Immature natural killer cell (primary cell): ENCODE measurements at regions not wholly inside any gene's neighbourhood (a gene's known extent, or its start where the extent isn't known, plus 50 kb on each side); places are given as distances from the start of the nearest gene placed in this dataset.
"Not testable (repeated sequence)": the region's sequence is repeated elsewhere in the genome, so short reads cannot be mapped to it uniquely, and the experiment has no call there.

Experiments used
- DNase-seq, 3 donors: peaks; one replicate each; pipeline ENCODE4 v3.0.0; 2022; ENCODE audit warnings: mixed read lengths in 1 of 3
- H3K27ac Mint-ChIP-seq, 6 donors: one replicate each; pipeline ENCODE4 v1.8.0; 2020; ENCODE audit warnings: mixed read lengths in 6 of 6, mild to moderate bottlenecking in 5 of 6, inconsistent platforms in 4 of 6, moderate library complexity in 3 of 6
- H3K27me3 Mint-ChIP-seq, 3 donors: one replicate each; pipeline ENCODE4 v1.8.0; 2020 to 2021; ENCODE audit warnings: low read depth in 3 of 3, mild to moderate bottlenecking in 3 of 3, mixed read lengths in 3 of 3, moderate library complexity in 3 of 3, inconsistent platforms in 1 of 3
- H3K36me3 Mint-ChIP-seq, 3 donors: one replicate each; pipeline ENCODE4 v1.8.0; 2020; ENCODE audit warnings: mixed read lengths in 3 of 3, inconsistent platforms in 2 of 3, mild to moderate bottlenecking in 2 of 3
- H3K4me1 Mint-ChIP-seq, 2 donors: one replicate each; pipeline ENCODE4 v1.8.0; 2020; ENCODE audit warnings: inconsistent platforms in 2 of 2, mild to moderate bottlenecking in 2 of 2, mixed read lengths in 2 of 2, moderate library complexity in 1 of 2
- H3K4me3 Mint-ChIP-seq, 5 donors: one replicate each; pipeline ENCODE4 v1.8.0; 2020; ENCODE audit warnings: mild to moderate bottlenecking in 5 of 5, mixed read lengths in 5 of 5, inconsistent platforms in 3 of 5, moderate library complexity in 3 of 5
- H3K9me3 Mint-ChIP-seq, 6 donors: one replicate each; pipeline ENCODE4 v1.8.0; 2020; ENCODE audit warnings: mild to moderate bottlenecking in 6 of 6, mixed read lengths in 6 of 6, inconsistent platforms in 4 of 6, moderate library complexity in 3 of 6

GRCh38 chr2:219851169-219851568, 223.7 kb downstream of the SLC4A3 start:
- no peak for DNase-seq
- Mint-ChIP-seq H3K9me3 (peaks cover 0 to 1% (median 0%) of the 10 kb centered on the region in 6 donors), H3K27ac (no peak overlapping the region), H3K36me3 (no peaks in the 10 kb centered on the region), H3K27me3 (peaks cover 0 to 12% (median 3%) of the 10 kb centered on the region in 3 donors), H3K4me1 (no peaks in the 10 kb centered on the region), H3K4me3 (no peak overlapping the region)

- H3K36me3 Mint-ChIP-seq: no peaks in the 10 kb centered on the region
- H3K4me1 Mint-ChIP-seq: no peaks in the 10 kb centered on the region
- DNase-seq: no peak
- H3K4me3 Mint-ChIP-seq: no peak overlapping the region
- peaks cover 0 to 1% (median 0%) of the 10 kb centered on the region in 6 donors for H3K9me3 Mint-ChIP-seq
- no peak overlapping the region for H3K27ac Mint-ChIP-seq
- H3K27me3 Mint-ChIP-seq: peaks cover 0 to 16% (median 5%) of the 10 kb centered on the region in 3 donors
Measured at GRCh38 chr2:219851801-219852481, 224.5 kb downstream of the SLC4A3 start.

- DNase-seq: no peak
- Mint-ChIP-seq H3K27me3 (peaks cover 0 to 13% (median 5%) of the 10 kb centered on the region in 3 donors), H3K9me3 (peaks cover 0 to 1% (median 0%) of the 10 kb centered on the region in 6 donors), H3K4me1 (no peaks in the 10 kb centered on the region), H3K4me3 (no peak overlapping the region), H3K36me3 (no peaks in the 10 kb centered on the region), H3K27ac (no peak overlapping the region)
Measured at GRCh38 chr2:219852626-219853025, 225.2 kb downstream of the SLC4A3 start.

GRCh38 chr2:219856602-219857001, 229.2 kb downstream of the SLC4A3 start:
- H3K4me1 Mint-ChIP-seq: no peaks in the 10 kb centered on the region
- peaks cover 0 to 11% (median 6%) of the 10 kb centered on the region in 3 donors for H3K27me3 Mint-ChIP-seq
- H3K9me3 Mint-ChIP-seq: no peaks in the 10 kb centered on the region
- no peak overlapping the region for H3K4me3 Mint-ChIP-seq
- H3K36me3 Mint-ChIP-seq: no peaks in the 10 kb centered on the region
- no peak overlapping the region for H3K27ac Mint-ChIP-seq
- DNase-seq: no peak

DNA sequence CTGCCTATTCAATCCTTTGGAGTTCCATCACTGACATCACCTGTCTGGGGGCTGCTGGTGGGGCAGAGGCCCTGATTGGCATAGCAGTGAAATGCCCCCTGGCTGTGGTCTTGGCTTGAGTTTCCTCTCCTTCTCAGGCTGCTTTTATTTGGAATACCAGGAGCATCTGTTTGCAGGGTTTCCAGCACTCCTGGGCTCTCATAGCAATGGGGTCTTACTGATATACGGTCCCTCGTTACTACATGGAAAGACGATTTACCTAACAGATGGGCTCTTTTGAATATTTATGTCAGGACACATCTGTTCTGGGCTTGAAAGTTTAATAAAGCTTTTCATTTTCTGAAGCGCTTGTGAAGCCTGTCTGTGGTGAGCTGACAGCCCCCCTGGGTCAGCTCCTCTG, 230.3 kb downstream of the SLC4A3 start:
- Mint-ChIP-seq H3K4me3 (no peak overlapping the region), H3K4me1 (no peaks in the 10 kb centered on the region), H3K9me3 (no peaks in the 10 kb centered on the region), H3K27ac (no peak overlapping the region), H3K36me3 (no peaks in the 10 kb centered on the region), H3K27me3 (peaks cover 0 to 10% (median 3%) of the 10 kb centered on the region in 3 donors)
- DNase-seq: no peak

- Mint-ChIP-seq H3K4me1 (no peaks in the 10 kb centered on the region), H3K27ac (no peak overlapping the region), H3K9me3 (peaks cover 0 to 5% (median 0%) of the 10 kb centered on the region in 6 donors), H3K4me3 (no peak overlapping the region), H3K36me3 (no peaks in the 10 kb centered on the region), H3K27me3 (peaks cover 0 to 6% (median 5%) of the 10 kb centered on the region in 3 donors)
- no peak for DNase-seq
Measured at GRCh38 chr2:219861307-219861706, 233.9 kb downstream of the SLC4A3 start.

- H3K36me3 Mint-ChIP-seq: no peaks in the 10 kb centered on the region
- no peak overlapping the region for H3K27ac Mint-ChIP-seq
- H3K4me1 Mint-ChIP-seq: no peaks in the 10 kb centered on the region
- no peak overlapping the region for H3K4me3 Mint-ChIP-seq
- peaks cover 0 to 5% (median 3%) of the 10 kb centered on the region in 3 donors for H3K27me3 Mint-ChIP-seq
- DNase-seq: no peak
- H3K9me3 Mint-ChIP-seq: peaks cover 0 to 8% (median 0%) of the 10 kb centered on the region in 6 donors
Measured at GRCh38 chr2:219864154-219864553, 236.7 kb downstream of the SLC4A3 start.

DNA sequence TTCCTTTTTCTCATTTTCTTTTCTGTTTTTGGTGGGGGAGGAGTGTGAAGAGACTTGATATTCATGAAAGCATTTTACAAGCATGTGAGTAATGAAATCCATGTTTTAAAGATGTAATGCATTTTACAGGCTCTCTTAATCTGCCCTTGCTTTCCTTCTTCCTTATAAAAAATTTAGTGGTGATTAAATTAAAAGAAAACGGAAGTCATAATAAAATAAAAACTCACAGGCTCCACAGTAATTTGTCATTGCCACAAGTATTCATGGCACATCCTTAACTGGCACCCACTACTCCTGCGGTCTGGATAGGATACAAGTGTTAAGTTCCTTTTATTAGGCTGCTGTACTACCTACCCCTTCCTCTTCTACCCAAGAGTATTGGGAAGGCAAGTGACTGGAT, 241.2 kb downstream of the SLC4A3 start:
- no peak overlapping the region for H3K4me3 Mint-ChIP-seq
- H3K27me3 Mint-ChIP-seq: peaks cover 1 to 3% (median 2%) of the 10 kb centered on the region in 3 donors
- no peaks in the 10 kb centered on the region for H3K4me1 Mint-ChIP-seq

GRCh38 chr2:219870041-219870440, 242.6 kb downstream of the SLC4A3 start:
- Mint-ChIP-seq H3K4me3 (no peak overlapping the region), H3K9me3 (peaks cover 0 to 13% (median 0%) of the 10 kb centered on the region in 6 donors), H3K27me3 (peaks cover 1 to 3% (median 2%) of the 10 kb centered on the region in 3 donors), H3K4me1 (no peaks in the 10 kb centered on the region), H3K27ac (no peak overlapping the region), H3K36me3 (no peaks in the 10 kb centered on the region)
- no peak for DNase-seq

More for the DNA sequence above, 241.2 kb downstream of the SLC4A3 start:
- H3K36me3 Mint-ChIP-seq: no peaks in the 10 kb centered on the region
- DNase-seq: no peak
- no peak overlapping the region for H3K27ac Mint-ChIP-seq
- H3K9me3 Mint-ChIP-seq: peaks cover 0 to 13% (median 0%) of the 10 kb centered on the region in 6 donors

- H3K9me3 Mint-ChIP-seq: peaks cover 0 to 8% (median 0%) of the 10 kb centered on the region in 6 donors
- no peak overlapping the region for H3K4me3 Mint-ChIP-seq
- H3K4me1 Mint-ChIP-seq: no peaks in the 10 kb centered on the region
- H3K36me3 Mint-ChIP-seq: no peaks in the 10 kb centered on the region
- no peak for DNase-seq
- no peak overlapping the region for H3K27ac Mint-ChIP-seq
- peaks cover 1 to 3% (median 2%) of the 10 kb centered on the region in 3 donors for H3K27me3 Mint-ChIP-seq
Measured at GRCh38 chr2:219871351-219871750, 243.9 kb downstream of the SLC4A3 start.

DNA sequence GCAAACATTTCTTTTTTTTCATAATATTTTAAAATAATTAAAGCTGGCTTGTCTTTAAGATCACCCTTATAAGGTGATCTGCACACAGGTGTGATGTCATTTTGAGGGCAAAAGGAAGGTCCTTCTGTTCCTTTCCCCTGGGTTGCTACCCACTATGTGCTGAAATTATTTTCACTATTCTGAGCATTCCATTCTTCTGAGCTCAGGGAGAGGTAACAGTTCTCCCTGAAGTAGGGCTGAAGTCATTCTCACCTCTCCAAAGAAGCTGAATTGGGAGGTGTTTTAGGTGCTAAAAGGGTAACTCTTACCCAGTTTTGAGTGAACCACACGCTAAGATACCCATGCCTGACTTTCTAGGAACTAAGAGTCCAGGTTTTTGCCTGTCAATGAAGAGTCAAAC, 247.6 kb downstream of the SLC4A3 start:
- no peak for DNase-seq
- no peak overlapping the region for H3K4me3 Mint-ChIP-seq
- no peaks in the 10 kb centered on the region for H3K4me1 Mint-ChIP-seq
- no peak overlapping the region for H3K27ac Mint-ChIP-seq
- H3K27me3 Mint-ChIP-seq: peaks cover 0 to 4% (median 3%) of the 10 kb centered on the region in 3 donors
- peaks cover 0 to 8% (median 0%) of the 10 kb centered on the region in 6 donors for H3K9me3 Mint-ChIP-seq
- no peaks in the 10 kb centered on the region for H3K36me3 Mint-ChIP-seq

DNA sequence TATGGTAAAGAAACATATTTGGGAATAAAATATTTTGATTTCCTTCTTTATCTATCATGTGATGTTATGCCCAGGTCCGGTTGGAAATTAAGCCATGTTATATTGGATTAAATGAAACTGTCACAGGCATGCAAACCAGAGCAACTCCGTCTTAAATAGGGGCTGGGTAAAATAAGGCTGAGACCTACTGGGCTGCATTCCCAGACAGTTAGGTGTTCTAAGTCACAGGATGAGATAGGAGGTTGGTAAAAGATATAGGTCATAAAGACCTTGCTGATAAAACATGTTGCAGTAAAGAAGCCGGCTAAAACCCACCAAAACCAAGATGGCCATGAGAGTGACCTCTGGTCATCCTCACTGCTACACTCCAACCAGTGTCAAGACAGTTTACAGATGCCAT, 248.6 kb downstream of the SLC4A3 start:
- H3K36me3 Mint-ChIP-seq: not testable (repeated sequence)

GRCh38 chr2:219876931-219877330, 249.5 kb downstream of the SLC4A3 start:
- H3K4me3 Mint-ChIP-seq: no peak overlapping the region
- DNase-seq: no peak
- peaks cover 0 to 8% (median 0%) of the 10 kb centered on the region in 6 donors for H3K9me3 Mint-ChIP-seq
- no peak overlapping the region for H3K27ac Mint-ChIP-seq
- no peaks in the 10 kb centered on the region for H3K36me3 Mint-ChIP-seq
- H3K4me1 Mint-ChIP-seq: no peaks in the 10 kb centered on the region
- H3K27me3 Mint-ChIP-seq: peaks cover 0 to 5% (median 0%) of the 10 kb centered on the region in 3 donors

More for the DNA sequence above, 248.6 kb downstream of the SLC4A3 start:
- H3K4me3 Mint-ChIP-seq, H3K9me3 Mint-ChIP-seq, H3K4me1 Mint-ChIP-seq, DNase-seq, H3K27me3 Mint-ChIP-seq, H3K27ac Mint-ChIP-seq: not testable (repeated sequence)

DNA sequence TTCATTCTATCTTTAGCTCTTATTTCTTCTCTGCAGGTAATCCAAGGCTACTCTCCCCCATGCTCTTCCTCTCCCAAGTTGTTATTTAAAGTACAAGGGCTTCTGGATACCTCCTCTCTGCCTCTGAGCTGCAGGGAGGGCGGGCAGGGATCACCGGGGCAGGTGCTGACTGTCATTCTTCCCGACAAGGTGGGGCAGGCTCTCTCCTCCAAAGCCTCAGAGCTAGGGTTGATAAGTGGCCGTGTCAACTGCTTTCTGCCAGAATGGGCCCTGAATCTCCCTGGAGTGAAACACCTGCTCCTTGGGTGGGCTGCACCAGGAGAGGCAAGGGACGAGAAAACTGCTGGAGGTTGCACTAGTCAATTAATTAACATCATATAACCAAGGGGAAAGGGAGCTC, 250.3 kb downstream of the SLC4A3 start:
- Mint-ChIP-seq H3K4me1 (no peaks in the 10 kb centered on the region), H3K9me3 (peaks cover 0 to 5% (median 0%) of the 10 kb centered on the region in 6 donors), H3K4me3 (no peak overlapping the region), H3K27ac (no peak overlapping the region), H3K27me3 (peaks cover 0 to 5% (median 0%) of the 10 kb centered on the region in 3 donors), H3K36me3 (no peaks in the 10 kb centered on the region)
- DNase-seq: no peak

DNA sequence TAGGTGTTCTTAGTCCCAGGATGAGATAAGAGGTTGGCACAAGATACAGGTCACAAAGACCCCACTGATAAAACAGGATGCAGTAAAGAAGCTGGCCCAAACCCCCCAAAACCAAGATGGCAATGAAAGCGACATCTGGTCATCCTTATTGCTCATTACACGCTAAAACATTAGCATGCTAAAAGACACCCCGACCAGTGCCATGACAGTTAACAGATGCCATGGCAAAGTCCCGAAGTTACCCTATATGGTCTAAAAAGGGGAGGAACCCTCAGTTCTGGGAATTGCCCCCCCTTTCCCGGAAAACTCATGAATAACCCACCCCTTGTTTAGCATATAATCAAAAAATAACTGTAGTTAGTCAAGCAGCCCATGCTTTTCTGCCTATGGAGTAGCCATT, 251.1 kb downstream of the SLC4A3 start:
- peaks cover 0 to 5% (median 0%) of the 10 kb centered on the region in 6 donors for H3K9me3 Mint-ChIP-seq
- peaks cover 0 to 6% (median 0%) of the 10 kb centered on the region in 3 donors for H3K27me3 Mint-ChIP-seq
- DNase-seq: no peak
- H3K27ac Mint-ChIP-seq: no peak overlapping the region
- H3K4me1 Mint-ChIP-seq: no peaks in the 10 kb centered on the region
- no peak overlapping the region for H3K4me3 Mint-ChIP-seq
- no peaks in the 10 kb centered on the region for H3K36me3 Mint-ChIP-seq
